BLaER1 (cell line): ENCODE measurements at regions not wholly inside any gene's neighbourhood (a gene's known extent, or its start where the extent isn't known, plus 50 kb on each side); places are given as distances from the start of the nearest gene placed in this dataset.
"Not testable (repeated sequence)": the region's sequence is repeated elsewhere in the genome, so short reads cannot be mapped to it uniquely, and the experiment has no call there.

ENCODE experiments used
- H3K27ac ChIP-seq: shearing (Covaris generic); formaldehyde crosslinking; 2 replicates; pipeline ENCODE4 v1.8.1; 2022
- H3K27me3 ChIP-seq: shearing (Covaris generic); formaldehyde crosslinking; 2 replicates; pipeline ENCODE4 v1.8.1; 2022
- H3K36me3 ChIP-seq: shearing (Covaris generic); formaldehyde crosslinking; 2 replicates; pipeline ENCODE4 v1.8.1; 2022
- H3K4me1 ChIP-seq: shearing (Covaris generic); formaldehyde crosslinking; 2 replicates; pipeline ENCODE4 v1.8.1; 2022
- H3K4me2 ChIP-seq: shearing (Covaris generic); formaldehyde crosslinking; 2 replicates; pipeline ENCODE4 v1.8.1; 2022
- H3K4me3 ChIP-seq: shearing (Covaris generic); formaldehyde crosslinking; 2 replicates; pipeline ENCODE4 v1.8.1; 2022
- H3K9ac ChIP-seq: shearing (Covaris generic); formaldehyde crosslinking; 2 replicates; pipeline ENCODE4 v1.8.1; 2022
- H3K9me3 ChIP-seq: shearing (Covaris generic); formaldehyde crosslinking; 2 replicates; pipeline ENCODE4 v1.8.1; 2022
- H4K20me1 ChIP-seq: shearing (Covaris generic); formaldehyde crosslinking; 2 replicates; pipeline ENCODE4 v1.8.1; 2022
- Cebpa-rat ChIP-seq: shearing (Covaris generic); IDR thresholded peaks from 2 replicates; pipeline ENCODE4 v1.8.1; 2022

GRCh38 chr4:138344054-138344453, 101.9 kb upstream of the SLC7A11 start:
- Histone ChIP-seq H3K4me2 (peak overlapping the region; percentile 32; the same call in 1 of the 2 replicates), H3K4me3 (no peak overlapping the region), H3K36me3 (no peaks in the 10 kb centered on the region), H4K20me1 (no peaks in the 10 kb centered on the region), H3K9me3 (no peaks in the 10 kb centered on the region), H3K27ac (no peak overlapping the region), H3K9ac (no peak overlapping the region), H3K27me3 (no peaks in the 10 kb centered on the region), H3K4me1 (peaks cover 13% of the 10 kb centered on the region)
- no peak for TF ChIP-seq Cebpa-rat

DNA sequence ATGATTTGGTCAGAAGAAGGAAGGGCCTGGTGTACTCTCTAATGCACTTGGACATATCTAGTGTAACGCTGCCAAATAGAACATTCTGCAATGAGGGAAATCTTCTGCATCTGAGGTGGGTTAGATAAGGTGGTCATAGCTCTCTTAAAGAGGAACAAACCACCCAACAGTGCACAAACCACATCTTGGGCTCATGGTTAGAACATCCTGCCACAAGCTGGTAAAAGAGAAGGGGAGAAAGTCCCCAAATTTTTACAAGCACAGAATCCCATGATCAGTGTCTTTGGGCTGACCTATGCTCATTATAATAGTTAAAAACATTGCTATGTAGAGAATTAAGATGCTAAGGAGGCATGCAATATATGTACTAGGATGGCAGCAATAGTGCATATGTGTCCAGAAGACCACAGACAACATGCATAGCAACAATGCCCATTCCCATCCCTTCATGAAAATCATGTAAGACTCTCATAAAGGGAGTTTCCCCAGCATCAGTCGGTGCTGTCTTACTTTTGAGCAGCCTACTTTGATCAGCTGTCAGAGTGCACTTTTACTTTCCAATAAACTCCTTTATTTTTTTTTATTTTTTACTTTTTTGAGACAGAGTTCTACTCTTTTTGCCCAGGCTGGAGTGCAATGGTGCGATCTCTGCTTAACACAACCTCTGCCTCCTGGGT, 99.7 kb upstream of the SLC7A11 start:
- Histone ChIP-seq H3K9ac (no peak overlapping the region), H3K4me1 (peaks cover 13% of the 10 kb centered on the region), H3K9me3 (no peaks in the 10 kb centered on the region), H4K20me1 (no peaks in the 10 kb centered on the region), H3K27ac (no peak overlapping the region), H3K27me3 (no peaks in the 10 kb centered on the region), H3K36me3 (no peaks in the 10 kb centered on the region), H3K4me2 (no peak overlapping the region), H3K4me3 (no peak overlapping the region)
- no peak for TF ChIP-seq Cebpa-rat

GRCh38 chr4:138338840-138339239, 96.7 kb upstream of the SLC7A11 start:
- Histone ChIP-seq H3K27ac (no peak overlapping the region), H3K27me3 (no peaks in the 10 kb centered on the region), H3K4me1 (peaks cover 9% of the 10 kb centered on the region), H4K20me1 (no peaks in the 10 kb centered on the region), H3K9ac (no peak overlapping the region), H3K4me3 (no peak overlapping the region), H3K9me3 (peaks cover 2% of the 10 kb centered on the region; the same call in 1 of the 2 replicates), H3K36me3 (no peaks in the 10 kb centered on the region), H3K4me2 (no peak overlapping the region)
- TF ChIP-seq Cebpa-rat = no peak

GRCh38 chr4:138338222-138338621, 96.1 kb upstream of the SLC7A11 start:
- not testable (repeated sequence) for H3K9me3 ChIP-seq, H3K4me3 ChIP-seq, H3K36me3 ChIP-seq

GRCh38 chr4:138334346-138335016, 92.3 kb upstream of the SLC7A11 start:
- TF ChIP-seq Cebpa-rat = no peak
- Histone ChIP-seq H4K20me1 (no peaks in the 10 kb centered on the region), H3K4me3 (no peak overlapping the region), H3K27me3 (no peaks in the 10 kb centered on the region), H3K9me3 (peaks cover 22% of the 10 kb centered on the region), H3K36me3 (no peaks in the 10 kb centered on the region), H3K27ac (no peak overlapping the region), H3K9ac (no peak overlapping the region), H3K4me2 (no peak overlapping the region), H3K4me1 (no peaks in the 10 kb centered on the region)

More at GRCh38 chr4:138338222-138338621, 96.1 kb upstream of the SLC7A11 start:
- not testable (repeated sequence) for H3K4me2 ChIP-seq, H3K27me3 ChIP-seq, H3K27ac ChIP-seq, H3K9ac ChIP-seq, H3K4me1 ChIP-seq, H4K20me1 ChIP-seq

DNA sequence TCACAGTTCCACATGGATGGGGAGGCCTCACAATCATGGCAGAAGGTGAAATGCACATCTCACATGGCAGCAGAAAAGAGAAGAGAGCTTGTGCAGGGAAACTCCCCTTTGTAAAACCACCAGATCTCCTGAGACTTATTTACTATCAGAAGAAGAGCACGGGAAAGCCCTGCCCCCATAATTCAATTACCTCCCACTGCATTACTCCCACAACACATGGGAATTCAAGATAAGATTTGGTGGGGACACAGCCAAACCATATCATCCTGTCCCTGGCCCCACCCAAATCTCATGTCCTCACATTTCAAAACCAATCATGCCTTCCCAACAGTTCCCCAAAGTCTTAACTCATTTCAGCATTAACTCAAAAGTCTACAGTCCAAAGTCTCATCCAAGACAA, 90.3 kb upstream of the SLC7A11 start:
- H3K4me3 ChIP-seq, H3K4me2 ChIP-seq, H3K27ac ChIP-seq, H3K27me3 ChIP-seq, H3K4me1 ChIP-seq, H3K9ac ChIP-seq, H4K20me1 ChIP-seq, H3K36me3 ChIP-seq: not testable (repeated sequence)
- H3K9me3 ChIP-seq = peaks cover 22% of the 10 kb centered on the region

DNA sequence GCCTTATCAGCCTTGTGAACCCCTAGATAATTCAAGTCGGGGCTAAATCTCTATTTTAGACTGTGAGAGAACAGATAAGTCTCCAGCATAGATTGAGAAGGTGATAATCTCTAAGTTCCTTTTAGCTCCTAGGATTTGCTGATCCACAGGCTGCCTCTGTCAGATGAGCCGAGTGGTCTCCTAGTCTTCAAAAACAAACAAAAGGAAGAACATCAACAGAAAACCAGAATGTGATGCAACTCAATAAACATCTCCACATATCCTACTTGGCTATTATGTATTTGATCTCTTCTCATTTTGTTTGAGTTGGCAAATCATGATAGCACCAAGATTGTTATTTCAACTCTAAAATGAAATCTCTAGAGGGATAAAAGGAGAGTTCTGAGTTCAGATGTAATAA, 88.4 kb upstream of the SLC7A11 start:
- Histone ChIP-seq H3K9me3 (peaks cover 22% of the 10 kb centered on the region), H4K20me1 (no peaks in the 10 kb centered on the region), H3K4me1 (no peaks in the 10 kb centered on the region), H3K27ac (no peak overlapping the region), H3K36me3 (no peaks in the 10 kb centered on the region), H3K9ac (no peak overlapping the region), H3K4me2 (no peak overlapping the region), H3K4me3 (no peak overlapping the region), H3K27me3 (no peaks in the 10 kb centered on the region)
- TF ChIP-seq Cebpa-rat = no peak

GRCh38 chr4:138329506-138330070, 87.4 kb upstream of the SLC7A11 start:
- Histone ChIP-seq H3K9ac (no peak overlapping the region), H4K20me1 (no peaks in the 10 kb centered on the region), H3K4me2 (no peak overlapping the region), H3K4me3 (no peak overlapping the region), H3K36me3 (no peaks in the 10 kb centered on the region), H3K9me3 (peaks cover 22% of the 10 kb centered on the region), H3K4me1 (no peaks in the 10 kb centered on the region), H3K27ac (no peak overlapping the region), H3K27me3 (no peaks in the 10 kb centered on the region)
- TF ChIP-seq Cebpa-rat = no peak

DNA sequence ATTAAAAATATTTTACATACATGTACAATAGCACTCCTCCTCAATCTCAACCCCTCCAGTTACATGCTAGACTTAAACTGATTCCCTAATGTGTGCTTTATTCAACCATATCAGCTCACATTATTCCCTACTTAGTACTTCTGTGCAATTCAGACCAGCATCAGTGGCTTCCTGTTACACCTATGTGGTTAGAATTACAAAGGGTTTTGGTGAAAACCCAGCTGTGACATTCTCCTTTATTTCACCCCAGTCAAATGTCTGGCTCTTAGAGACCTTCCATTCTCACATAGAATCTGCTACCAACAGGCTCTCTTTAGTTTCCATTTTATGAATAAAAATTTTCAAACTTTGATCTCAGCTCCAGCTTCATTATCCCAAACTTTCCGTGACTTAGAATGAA, 85.2 kb upstream of the SLC7A11 start:
- peaks cover 6% of the 10 kb centered on the region; the same call in 1 of the 2 replicates for H3K9me3 ChIP-seq
- H3K9ac ChIP-seq = no peak overlapping the region
- no peaks in the 10 kb centered on the region for H3K36me3 ChIP-seq
- no peaks in the 10 kb centered on the region for H4K20me1 ChIP-seq
- H3K4me2 ChIP-seq = no peak overlapping the region
- no peak overlapping the region for H3K4me3 ChIP-seq
- H3K27ac ChIP-seq = no peak overlapping the region
- no peaks in the 10 kb centered on the region for H3K4me1 ChIP-seq
- no peaks in the 10 kb centered on the region for H3K27me3 ChIP-seq
- no peak for TF ChIP-seq Cebpa-rat

DNA sequence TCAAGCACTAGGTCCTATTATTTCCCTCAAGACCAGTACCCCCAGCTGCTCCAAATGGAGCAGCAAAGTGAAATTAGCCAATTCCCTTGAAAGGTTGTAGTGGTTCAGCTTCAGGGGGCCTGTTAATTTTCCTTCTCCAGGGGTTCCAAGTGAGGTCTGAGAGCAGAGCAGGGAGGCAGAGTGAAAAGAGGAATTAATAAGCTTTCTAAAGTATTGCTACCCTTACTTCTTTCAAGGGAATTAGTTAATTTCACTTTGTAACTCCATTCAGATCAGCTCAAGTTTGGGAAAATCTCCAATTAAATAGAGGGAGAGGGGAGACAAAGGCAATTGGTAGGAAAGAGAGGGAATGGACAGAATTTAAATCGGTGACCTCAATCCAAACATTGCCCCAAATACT, 78.7 kb upstream of the SLC7A11 start:
- TF ChIP-seq Cebpa-rat = no peak
- no peaks in the 10 kb centered on the region for H4K20me1 ChIP-seq
- H3K4me2 ChIP-seq = no peak overlapping the region
- no peak overlapping the region for H3K9ac ChIP-seq
- no peaks in the 10 kb centered on the region for H3K36me3 ChIP-seq
- no peaks in the 10 kb centered on the region for H3K27me3 ChIP-seq
- H3K4me1 ChIP-seq = no peaks in the 10 kb centered on the region
- H3K9me3 ChIP-seq = no peaks in the 10 kb centered on the region
- H3K27ac ChIP-seq = no peak overlapping the region
- no peak overlapping the region for H3K4me3 ChIP-seq
